ENCODE measurements at regions not wholly inside any gene's neighbourhood (a gene's known extent, or its start where the extent isn't known, plus 50 kb on each side); places are given as distances from the start of the nearest gene placed in this dataset.

DNA sequence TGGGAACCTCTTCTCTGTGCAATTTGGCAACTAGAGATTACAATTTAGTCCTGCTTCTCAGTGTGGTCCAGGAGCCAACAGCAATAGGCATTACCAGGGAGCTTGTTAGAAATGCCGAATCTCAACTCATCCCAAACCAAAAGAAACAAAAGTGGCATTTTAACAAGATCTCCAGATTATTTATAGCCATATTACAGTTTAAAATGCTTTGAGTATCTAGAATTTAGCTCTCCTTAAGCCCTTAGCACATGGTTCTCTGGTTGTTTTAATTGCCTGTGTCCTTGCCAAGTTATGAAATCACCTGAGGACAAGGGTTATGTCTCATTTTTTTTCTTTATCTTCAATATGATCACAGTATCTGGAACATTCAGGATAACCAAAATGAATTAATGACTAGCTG lies 51.6 kb upstream of the TAS2R1 start:
- no peak overlapping the region for H3K27ac ChIP-seq (ENCODE audit: extremely low read length, insufficient read depth, low read length)
- H3K9me3 ChIP-seq (ENCODE audit: low read length) = peaks cover 9% of the 10 kb centered on the region; the same call in 1 of the 2 replicates
- POLR2A ChIA-PET = no interaction called here
- CTCF ChIA-PET (ENCODE audit: low intra/inter-chr PET ratio, low total read pairs) = no interaction called here
- no peak overlapping the region for H3K9ac ChIP-seq (ENCODE audit: insufficient read depth, low read depth, low read length)
- BruUV-seq (replicated peaks) = no TSS peak
- H3K4me1 ChIP-seq (ENCODE audit: insufficient read depth, low read length) = no peaks in the 10 kb centered on the region
- no peak for DNase-seq (ENCODE audit: low spot score)
- no peaks in the 10 kb centered on the region for H3K79me2 ChIP-seq (ENCODE audit: insufficient read depth, low read length)
- H4K20me1 ChIP-seq (ENCODE audit: insufficient read depth, low read length) = no peaks in the 10 kb centered on the region
- no peak for FAIRE-seq
- ATAC-seq = no peak
- intact Hi-C loops (cut with micrococcal nuclease; ENCODE audit: unreplicated experiment) = no loop called here
- H3K4me2 ChIP-seq (ENCODE audit: low read depth, low read length) = no peak overlapping the region
- TF ChIP-seq FUBP1 (CRISPR knock-in tag; IDR thresholded peaks at IDR 0.05; ENCODE audit: borderline replicate concordance) (no peak), ZNF605 (CRISPR knock-in tag; IDR thresholded peaks at IDR 0.05) (no peak), ZNF550 (CRISPR knock-in tag; IDR thresholded peaks at IDR 0.05; ENCODE audit: borderline replicate concordance) (no peak), ZNF737 (CRISPR knock-in tag; IDR thresholded peaks at IDR 0.05; ENCODE audit: borderline replicate concordance) (no peak), SSRP1 (CRISPR knock-in tag; IDR thresholded peaks at IDR 0.05) (no peak), MED13 (CRISPR knock-in tag; IDR thresholded peaks at IDR 0.05) (no peak), ZNF225 (CRISPR knock-in tag; IDR thresholded peaks at IDR 0.05) (no peak), ZNF513 (CRISPR knock-in tag; conservative IDR thresholded peaks at IDR 0.05) (no peak), ZNF317 (CRISPR knock-in tag; IDR thresholded peaks at IDR 0.05) (no peak), THYN1 (CRISPR knock-in tag; IDR thresholded peaks at IDR 0.05; ENCODE audit: borderline replicate concordance, low read depth) (no peak)
- H3K27me3 ChIP-seq (ENCODE audit: control insufficient read depth in 1 of 2, insufficient read depth in 2 of 2, low read length in 2 of 2) = no peaks in the 10 kb centered on the region
- WGBS (ENCODE audit: low lambda C conversion rate) = 0% methylated on average over 1 of the region's 1 CpG
- H3K36me3 ChIP-seq (replicated peaks in 1 of 2; ENCODE audit: control insufficient read depth in 1 of 2, insufficient read depth in 2 of 2, low read length in 2 of 2) = no peaks in the 10 kb centered on the region
- no peak overlapping the region for H2AFZ ChIP-seq (ENCODE audit: low read length)
- no peak overlapping the region for H3K4me3 ChIP-seq (replicated peaks in 1 of 3; ENCODE audit: insufficient read depth in 1 of 3, low read depth in 2 of 3, low read length in 3 of 3)
- in situ Hi-C loops (cut with HindIII; ENCODE audit: extremely low pct_ligation_motif_present, low pct_unique_long_range_greater_than_20kb) = no loop called here

Small RNA genes lying in the stretch of these regions (small RNA-seq; reads per million reads assigned to genes)
- gene AC034229.5 (ENCODE audit: insufficient read depth in 2 of 3, insufficient read length in 3 of 3, low read depth in 2 of 3, low replicate concordance in 1 of 3) = 0 reads per million in 3 experiments
- gene AC034229.6 (ENCODE audit: insufficient read depth in 2 of 3, insufficient read length in 3 of 3, low read depth in 2 of 3, low replicate concordance in 1 of 3) = 0 reads per million in 3 experiments
- gene AC091905.3 (ENCODE audit: insufficient read depth in 2 of 3, insufficient read length in 3 of 3, low read depth in 2 of 3, low replicate concordance in 1 of 3) = 0 reads per million in 3 experiments
- 0 reads per million in 3 experiments for gene AC091905.4 (ENCODE audit: insufficient read depth in 2 of 3, insufficient read length in 3 of 3, low read depth in 2 of 3, low replicate concordance in 1 of 3)
- gene RNA5SP177 (ENCODE audit: insufficient read depth in 2 of 3, insufficient read length in 3 of 3, low read depth in 2 of 3, low replicate concordance in 1 of 3) = 0 reads per million in 3 experiments
